Loucy (cell line): ENCODE measurements at regions not wholly inside any gene's neighbourhood (a gene's known extent, or its start where the extent isn't known, plus 50 kb on each side); places are given as distances from the start of the nearest gene placed in this dataset.

ENCODE experiments used
- H2AFZ ChIP-seq: fragments of 200-600 bp; sonication (generic); 2 replicates; pipeline ENCODE4 v1.6.0; 2016; ENCODE audit warnings: antibody characterized with exemption, mild to moderate bottlenecking, low read length, moderate library complexity
- H3F3A ChIP-seq: fragments of 200-600 bp; 2 replicates; pipeline ENCODE4 v1.6.0; 2016; ENCODE audit warnings: antibody characterized with exemption, low read depth, mild to moderate bottlenecking
- H3K27me3 ChIP-seq: fragments of 200-600 bp; sonication (generic); 2 replicates; pipeline ENCODE4 v1.6.1; 2014; ENCODE audit warnings: low read length, mild to moderate bottlenecking; ENCODE audit not compliant: insufficient read depth, poor library complexity, severe bottlenecking
- H3K36me3 ChIP-seq: fragments of 200-600 bp; sonication (generic); 2 replicates; pipeline ENCODE4 v1.6.1; 2016; ENCODE audit warnings: low read length; ENCODE audit not compliant: insufficient read depth
- H3K4me1 ChIP-seq: fragments of 200-600 bp; sonication (generic); 2 replicates; pipeline ENCODE4 v1.5.1; 2014; ENCODE audit warnings: low read length, mild to moderate bottlenecking; ENCODE audit not compliant: insufficient read depth, poor library complexity, severe bottlenecking
- H3K4me2 ChIP-seq: fragments of 200-600 bp; sonication (generic); 2 replicates; pipeline ENCODE4 v1.6.0; 2014; ENCODE audit warnings: antibody characterized with exemption, low read length, low read depth, mild to moderate bottlenecking; ENCODE audit not compliant: poor library complexity, severe bottlenecking
- H3K4me3 ChIP-seq: fragments of 200-600 bp; sonication (generic); 2 replicates; pipeline ENCODE4 v1.5.1; 2014; ENCODE audit warnings: low read length, mild to moderate bottlenecking, mixed read lengths; ENCODE audit not compliant: poor library complexity, severe bottlenecking
- H3K79me2 ChIP-seq: fragments of 200-600 bp; sonication (generic); 2 replicates; pipeline ENCODE4 v1.6.1; 2014; ENCODE audit warnings: low read length; ENCODE audit not compliant: insufficient read depth
- H3K9ac ChIP-seq: fragments of 200-600 bp; sonication (generic); 2 replicates; pipeline ENCODE4 v1.6.0; 2014; ENCODE audit warnings: mild to moderate bottlenecking, low read depth, low read length, moderate library complexity; ENCODE audit not compliant: poor library complexity, severe bottlenecking
- H3K9me2 ChIP-seq: fragments of 200-600 bp; sonication (generic); replicated peaks from 2 replicates; pipeline ENCODE4 v1.6.1; 2016; ENCODE audit warnings: low read depth, low read length, mixed read lengths
- H3K9me3 ChIP-seq: fragments of 200-600 bp; sonication (generic); 2 replicates; pipeline ENCODE4 v1.6.1; 2014; ENCODE audit warnings: mild to moderate bottlenecking, antibody characterized with exemption, low read length, low read depth; ENCODE audit not compliant: insufficient read depth
- H4K20me1 ChIP-seq: fragments of 200-600 bp; sonication (generic); 2 replicates; pipeline ENCODE4 v1.6.0; 2014; ENCODE audit warnings: antibody characterized with exemption, low read length, mild to moderate bottlenecking; ENCODE audit not compliant: insufficient read depth, poor library complexity, severe bottlenecking
- EZH2phosphoT487 ChIP-seq: fragments of 200-600 bp; IDR thresholded peaks from 2 replicates; pipeline ENCODE4 v1.6.1; 2018; ENCODE audit warnings: antibody characterized with exemption, mild to moderate bottlenecking, moderate library complexity, borderline replicate concordance
- TF ChIP-seq, protein P1 (sequence below): fragments of 200-600 bp; sonication (generic); conservative IDR thresholded peaks from 2 replicates; pipeline ENCODE4 v1.5.1; 2014; ENCODE audit warnings: mild to moderate bottlenecking, antibody characterized with exemption, low read length

GRCh38 chr6:140182821-140183220 lies 808.4 kb upstream of the CITED2 start:
- no peaks in the 10 kb centered on the region for H3K36me3 ChIP-seq
- no peaks in the 10 kb centered on the region for H3K9me2 ChIP-seq
- no peaks in the 10 kb centered on the region for H4K20me1 ChIP-seq
- H3K9me3 ChIP-seq = no peaks in the 10 kb centered on the region
- no peaks in the 10 kb centered on the region for H3K4me1 ChIP-seq
- no peaks in the 10 kb centered on the region for H3K27me3 ChIP-seq
- no peak overlapping the region for H3K4me3 ChIP-seq
- H3K79me2 ChIP-seq = no peaks in the 10 kb centered on the region
- no peaks in the 10 kb centered on the region for H3F3A ChIP-seq
- TF ChIP-seq, protein P1, sequence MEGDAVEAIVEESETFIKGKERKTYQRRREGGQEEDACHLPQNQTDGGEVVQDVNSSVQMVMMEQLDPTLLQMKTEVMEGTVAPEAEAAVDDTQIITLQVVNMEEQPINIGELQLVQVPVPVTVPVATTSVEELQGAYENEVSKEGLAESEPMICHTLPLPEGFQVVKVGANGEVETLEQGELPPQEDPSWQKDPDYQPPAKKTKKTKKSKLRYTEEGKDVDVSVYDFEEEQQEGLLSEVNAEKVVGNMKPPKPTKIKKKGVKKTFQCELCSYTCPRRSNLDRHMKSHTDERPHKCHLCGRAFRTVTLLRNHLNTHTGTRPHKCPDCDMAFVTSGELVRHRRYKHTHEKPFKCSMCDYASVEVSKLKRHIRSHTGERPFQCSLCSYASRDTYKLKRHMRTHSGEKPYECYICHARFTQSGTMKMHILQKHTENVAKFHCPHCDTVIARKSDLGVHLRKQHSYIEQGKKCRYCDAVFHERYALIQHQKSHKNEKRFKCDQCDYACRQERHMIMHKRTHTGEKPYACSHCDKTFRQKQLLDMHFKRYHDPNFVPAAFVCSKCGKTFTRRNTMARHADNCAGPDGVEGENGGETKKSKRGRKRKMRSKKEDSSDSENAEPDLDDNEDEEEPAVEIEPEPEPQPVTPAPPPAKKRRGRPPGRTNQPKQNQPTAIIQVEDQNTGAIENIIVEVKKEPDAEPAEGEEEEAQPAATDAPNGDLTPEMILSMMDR = no peak
- TF ChIP-seq EZH2phosphoT487 = no peak
- no peak overlapping the region for H3K4me2 ChIP-seq
- H2AFZ ChIP-seq = no peak overlapping the region
- no peak overlapping the region for H3K9ac ChIP-seq

- no peaks in the 10 kb centered on the region for H3K9me3 ChIP-seq
- H4K20me1 ChIP-seq = no peaks in the 10 kb centered on the region
- H3K79me2 ChIP-seq = no peaks in the 10 kb centered on the region
- H3K9ac ChIP-seq = no peak overlapping the region
- no peaks in the 10 kb centered on the region for H3K9me2 ChIP-seq
- H3K4me3 ChIP-seq = no peak overlapping the region
- no peaks in the 10 kb centered on the region for H3K4me1 ChIP-seq
- no peak for TF ChIP-seq EZH2phosphoT487
- TF ChIP-seq, protein P1 = no peak
- H3K36me3 ChIP-seq = no peaks in the 10 kb centered on the region
- H3K4me2 ChIP-seq = no peak overlapping the region
- H2AFZ ChIP-seq = no peak overlapping the region
- H3F3A ChIP-seq = no peaks in the 10 kb centered on the region
- no peaks in the 10 kb centered on the region for H3K27me3 ChIP-seq
These were observed 807.4 kb upstream of the CITED2 start for GRCh38 chr6:140181876-140182275.

- Histone ChIP-seq H3K79me2 (no peaks in the 10 kb centered on the region), H3K9ac (no peak overlapping the region), H3K9me3 (no peaks in the 10 kb centered on the region), H2AFZ (no peak overlapping the region), H3K9me2 (no peaks in the 10 kb centered on the region), H3K4me2 (no peak overlapping the region), H3K36me3 (no peaks in the 10 kb centered on the region), H4K20me1 (no peaks in the 10 kb centered on the region), H3K4me3 (no peak overlapping the region), H3K4me1 (no peaks in the 10 kb centered on the region), H3K27me3 (no peaks in the 10 kb centered on the region), H3F3A (no peaks in the 10 kb centered on the region)
- no peak for TF ChIP-seq EZH2phosphoT487
- TF ChIP-seq, protein P1 = no peak
These were observed 805.9 kb upstream of the CITED2 start for GRCh38 chr6:140180306-140180705.
